Right lung (tissue), 2 donors: ENCODE measurements at regions not wholly inside any gene's neighbourhood (a gene's known extent, or its start where the extent isn't known, plus 50 kb on each side); places are given as distances from the start of the nearest gene placed in this dataset.
"Not testable (repeated sequence)": the region's sequence is repeated elsewhere in the genome, so short reads cannot be mapped to it uniquely, and the experiment has no call there.

ENCODE experiments used
- DNase-seq, 2 donors: peaks; one replicate each; pipeline ENCODE4 v3.0.0-alpha.2; 2013

DNA sequence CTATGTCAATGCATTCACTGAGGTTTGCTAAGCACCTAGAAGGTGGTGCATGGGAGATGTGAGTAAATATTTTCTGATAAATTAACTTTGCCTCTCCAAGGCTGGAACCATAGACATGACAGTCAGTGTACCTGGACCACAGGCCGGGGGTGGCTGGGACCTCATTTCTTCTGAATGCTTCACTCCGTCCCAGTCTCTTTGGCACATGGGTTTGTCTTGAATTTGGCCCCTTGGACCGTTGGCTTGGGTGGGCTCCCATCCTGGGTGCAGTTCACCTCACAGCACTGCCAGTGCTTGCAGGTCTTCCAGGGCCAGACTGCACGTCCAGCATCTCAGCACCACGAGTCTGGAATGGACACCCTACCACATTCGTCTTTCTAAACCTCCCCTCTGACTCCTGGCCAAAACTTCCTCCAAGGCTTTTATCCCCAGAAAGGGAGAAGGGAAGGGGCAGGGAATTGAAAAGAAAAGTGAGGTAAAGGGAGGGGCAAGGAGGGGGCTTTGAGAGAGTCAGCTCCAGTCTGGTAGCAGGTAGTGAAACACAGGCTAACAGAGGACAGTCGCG, 267.8 kb downstream of the MED10 start:
- DNase-seq, result no peak

GRCh38 chr5:6108981-6109825, 269.1 kb downstream of the MED10 start:
- DNase-seq, result no peak

DNA sequence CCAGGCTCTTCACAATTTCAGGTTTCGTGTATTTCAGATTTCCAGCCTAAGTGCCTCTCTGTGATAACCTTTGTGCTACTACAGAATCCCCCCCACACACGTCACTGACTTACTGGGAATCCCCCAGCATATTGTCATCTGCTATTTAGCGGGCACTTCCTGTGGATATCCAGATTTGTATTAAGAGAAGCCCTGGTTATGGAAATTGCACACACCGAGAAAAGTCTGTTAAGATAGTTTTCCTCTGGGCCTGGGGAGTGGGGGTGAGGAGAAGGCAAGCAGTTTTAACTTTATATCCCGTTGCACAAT, 269.9 kb downstream of the MED10 start:
- DNase-seq, result no peak

- DNase-seq, result no peak
Measured at GRCh38 chr5:6107675-6108539, 270.4 kb downstream of the MED10 start.

DNA sequence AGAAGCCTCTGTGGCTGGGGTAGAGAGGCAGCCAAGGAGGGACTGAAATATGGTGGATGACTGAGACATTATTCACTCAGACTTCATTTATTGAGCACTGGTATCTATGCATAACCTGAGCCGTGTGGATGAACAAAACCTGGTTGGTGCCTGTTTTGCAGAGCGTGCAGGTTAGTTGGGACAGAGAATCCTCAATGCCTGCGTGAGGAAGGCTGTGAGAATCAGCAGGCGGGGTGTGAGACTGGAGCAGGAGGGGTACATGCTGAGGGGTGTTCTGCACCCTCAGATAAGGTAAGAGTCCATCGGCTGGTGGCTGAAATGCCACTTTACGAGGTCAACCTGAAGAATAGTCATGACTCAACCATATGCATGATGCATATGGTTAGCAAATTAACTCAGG, 271.6 kb downstream of the MED10 start:
- DNase-seq, result no peak

DNA sequence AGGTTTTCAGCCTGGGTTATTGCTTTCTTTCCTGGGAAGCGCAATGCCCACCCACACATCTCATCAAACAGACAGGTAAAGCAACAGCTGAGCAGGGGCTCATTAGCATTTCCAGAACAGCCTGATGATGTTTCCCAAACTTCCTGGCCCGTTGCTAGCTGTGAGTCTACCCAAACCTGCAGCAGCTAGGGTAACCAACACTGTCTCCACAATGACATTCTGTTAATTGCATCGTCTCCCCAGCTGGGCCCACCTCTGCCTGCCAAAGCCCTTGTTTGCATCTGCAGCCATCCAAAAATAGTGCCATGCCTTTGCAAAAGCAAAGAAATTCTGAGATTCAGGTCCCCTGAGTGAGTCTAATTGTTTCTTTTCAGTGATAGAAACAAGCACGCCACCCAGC, 273.0 kb downstream of the MED10 start:
- no peak for DNase-seq

GRCh38 chr5:6096101-6096500, 282.2 kb downstream of the MED10 start:
- no peak for DNase-seq

- DNase-seq, result not testable (repeated sequence)
Measured at GRCh38 chr5:6094180-6094579, 284.2 kb downstream of the MED10 start.

DNA sequence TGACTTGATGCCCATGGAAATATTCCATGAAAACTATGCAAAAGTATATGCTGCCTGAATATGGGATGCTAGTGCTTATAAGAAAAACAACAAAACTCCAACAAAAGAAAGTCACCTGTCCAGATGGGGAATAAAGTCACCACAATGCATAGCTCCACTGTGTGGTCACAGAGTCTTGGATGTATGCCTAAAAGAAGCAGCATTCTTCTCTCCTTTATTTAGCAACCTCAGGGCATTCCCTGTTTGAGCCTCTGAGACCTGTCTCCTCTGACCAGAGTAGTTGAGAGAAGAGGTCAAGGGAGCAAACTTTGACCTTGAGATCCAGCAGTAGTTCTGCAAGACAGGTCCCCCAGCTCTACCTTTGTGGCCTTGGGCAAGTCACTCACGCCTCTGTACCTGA, 287.5 kb downstream of the MED10 start:
- DNase-seq, result no peak

- no peak for DNase-seq
Measured at GRCh38 chr5:6090079-6090654, 288.2 kb downstream of the MED10 start.

DNA sequence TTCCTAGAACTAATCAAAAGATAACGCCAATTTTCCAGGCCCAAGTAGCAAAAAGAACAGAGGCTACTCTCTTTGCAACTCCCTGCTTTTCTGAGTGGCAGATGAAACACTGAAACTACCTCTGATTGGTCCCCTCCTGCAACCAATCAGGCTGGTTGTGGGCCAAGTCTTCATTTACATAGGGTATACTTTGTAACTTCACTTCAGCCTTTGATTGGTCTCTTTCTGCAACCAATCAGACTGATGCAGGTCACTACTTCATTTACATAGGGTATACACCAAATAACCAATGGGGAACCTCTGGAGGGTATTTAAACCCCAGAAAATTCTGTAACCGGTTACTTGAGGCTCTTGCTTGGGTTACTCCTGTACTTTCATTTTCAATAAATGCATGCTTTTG, 289.6 kb downstream of the MED10 start:
- no peak for DNase-seq

- no peak for DNase-seq
Measured at GRCh38 chr5:6087576-6087975, 290.8 kb downstream of the MED10 start.

GRCh38 chr5:6086871-6087270, 291.5 kb downstream of the MED10 start:
- DNase-seq, result no peak

DNA sequence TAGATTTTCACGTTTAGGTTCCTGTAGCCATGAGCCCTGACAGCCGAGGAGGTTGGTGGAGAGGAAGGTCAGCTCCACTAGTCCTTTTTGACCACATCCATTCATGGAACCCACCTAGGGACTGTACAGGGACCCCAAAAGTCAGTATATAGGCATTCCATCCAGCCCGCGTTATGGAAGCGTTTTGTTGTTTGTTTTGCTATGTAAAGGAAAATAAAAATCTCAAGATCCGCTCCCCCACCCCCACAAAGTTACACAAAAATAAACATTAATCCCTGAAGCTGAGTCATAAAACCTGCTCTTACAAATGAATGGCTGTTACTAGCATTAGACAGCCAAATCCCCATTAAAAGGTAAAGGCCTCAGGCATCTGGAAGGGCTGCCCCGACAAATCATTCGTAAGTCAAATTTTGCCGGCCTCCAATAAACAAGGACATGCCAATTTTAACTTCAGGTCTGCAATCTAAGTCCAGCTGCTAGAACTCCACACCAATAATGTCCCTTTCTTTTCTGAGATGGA, 292.9 kb downstream of the MED10 start:
- no peak for DNase-seq

- DNase-seq, result no peak
Measured at GRCh38 chr5:6084836-6085235, 293.5 kb downstream of the MED10 start.

GRCh38 chr5:6084376-6084775, 294.0 kb downstream of the MED10 start:
- no peak for DNase-seq

GRCh38 chr5:6083311-6083978, 294.9 kb downstream of the MED10 start:
- DNase-seq, result no peak

GRCh38 chr5:6082685-6083084, 295.7 kb downstream of the MED10 start:
- DNase-seq, result no peak

GRCh38 chr5:6081727-6082210, 296.6 kb downstream of the MED10 start:
- no peak for DNase-seq

GRCh38 chr5:6080930-6081726, 297.2 kb downstream of the MED10 start:
- no peak for DNase-seq

DNA sequence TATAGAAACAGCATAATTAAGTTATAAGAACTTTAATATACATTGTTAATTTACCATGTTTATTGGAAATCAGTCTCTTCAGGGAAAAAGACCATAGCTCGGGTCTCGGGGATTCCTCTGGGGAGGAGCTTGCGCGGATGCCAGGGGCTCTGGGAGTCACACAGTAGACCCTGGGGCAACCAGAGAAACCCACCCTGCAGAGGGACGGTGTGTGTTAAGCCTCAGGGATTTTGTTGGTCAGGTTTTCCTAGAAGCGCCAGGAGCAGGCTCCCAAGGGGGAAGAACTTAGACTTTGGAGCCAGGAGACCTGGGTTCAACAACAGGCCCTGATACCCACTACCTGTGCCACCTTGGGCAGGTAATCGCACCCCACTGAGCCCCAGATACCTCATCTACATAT, 297.9 kb downstream of the MED10 start:
- no peak for DNase-seq
